Cardiac septum (tissue), 1 donor: ENCODE measurements at regions not wholly inside any gene's neighbourhood (a gene's known extent, or its start where the extent isn't known, plus 50 kb on each side); places are given as distances from the start of the nearest gene placed in this dataset.

ENCODE experiments used
- DNase-seq: peaks from one replicate; pipeline ENCODE4 v3.0.0-alpha.2; 2020; ENCODE audit warnings: low spot score
- intact Hi-C: fragments of 100-400 bp; cut with DNase I; formaldehyde crosslinking; loops from one replicate; pipeline ENCODE4 v1.14.0; 2022
- donor health status: DM: no; HTN: no; CAD: no.

GRCh38 chr17:55561973-55562495 is 50.8 kb upstream of the SMIM36 start:
- intact Hi-C loops, result no loop called here
- DNase-seq, result no peak

GRCh38 chr17:55561316-55561972 is 50.2 kb upstream of the SMIM36 start:
- intact Hi-C loops, result no loop called here
- no peak for DNase-seq
